ENCODE measurements at regions not wholly inside any gene's neighbourhood (a gene's known extent, or its start where the extent isn't known, plus 50 kb on each side); places are given as distances from the start of the nearest gene placed in this dataset.

- TF ChIP-seq CTCF (IDR thresholded peaks at IDR 0.05) (no peak), POLR2AphosphoS5 (IDR thresholded peaks at IDR 0.05) (no peak), POLR2A (IDR thresholded peaks at IDR 0.05) (no peak), EP300 (IDR thresholded peaks at IDR 0.05) (no peak)
Observed at GRCh38 chr1:8216005-8216404, 101.9 kb upstream of the SLC45A1 start.

Data from sigmoid colon (tissue), 4 donors.